ENCODE measurements at regions not wholly inside any gene's neighbourhood (a gene's known extent, or its start where the extent isn't known, plus 50 kb on each side); places are given as distances from the start of the nearest gene placed in this dataset.

DNA sequence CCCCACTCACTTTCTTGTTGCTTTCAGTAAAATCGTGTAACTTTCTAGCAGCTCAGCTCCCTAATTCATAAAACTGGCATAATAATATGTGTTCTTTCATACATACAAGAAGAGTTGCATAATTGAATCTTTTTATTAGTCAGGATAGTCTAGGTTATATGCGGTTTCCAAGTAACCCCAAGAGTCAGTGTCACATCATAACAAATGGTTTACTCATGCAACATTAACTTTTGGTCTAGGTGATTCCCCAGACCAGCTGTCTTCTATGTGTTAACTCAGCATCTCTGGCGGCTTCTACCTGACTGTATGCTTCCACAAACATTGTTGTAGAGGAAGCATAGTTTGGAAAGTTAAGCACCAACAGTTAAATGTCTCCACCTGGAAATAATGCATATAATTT, 1000.4 kb downstream of the CDH11 start:
- no peak for TF ChIP-seq POLR2A (IDR thresholded peaks at IDR 0.05)
- TF ChIP-seq, protein P1, sequence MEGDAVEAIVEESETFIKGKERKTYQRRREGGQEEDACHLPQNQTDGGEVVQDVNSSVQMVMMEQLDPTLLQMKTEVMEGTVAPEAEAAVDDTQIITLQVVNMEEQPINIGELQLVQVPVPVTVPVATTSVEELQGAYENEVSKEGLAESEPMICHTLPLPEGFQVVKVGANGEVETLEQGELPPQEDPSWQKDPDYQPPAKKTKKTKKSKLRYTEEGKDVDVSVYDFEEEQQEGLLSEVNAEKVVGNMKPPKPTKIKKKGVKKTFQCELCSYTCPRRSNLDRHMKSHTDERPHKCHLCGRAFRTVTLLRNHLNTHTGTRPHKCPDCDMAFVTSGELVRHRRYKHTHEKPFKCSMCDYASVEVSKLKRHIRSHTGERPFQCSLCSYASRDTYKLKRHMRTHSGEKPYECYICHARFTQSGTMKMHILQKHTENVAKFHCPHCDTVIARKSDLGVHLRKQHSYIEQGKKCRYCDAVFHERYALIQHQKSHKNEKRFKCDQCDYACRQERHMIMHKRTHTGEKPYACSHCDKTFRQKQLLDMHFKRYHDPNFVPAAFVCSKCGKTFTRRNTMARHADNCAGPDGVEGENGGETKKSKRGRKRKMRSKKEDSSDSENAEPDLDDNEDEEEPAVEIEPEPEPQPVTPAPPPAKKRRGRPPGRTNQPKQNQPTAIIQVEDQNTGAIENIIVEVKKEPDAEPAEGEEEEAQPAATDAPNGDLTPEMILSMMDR (IDR thresholded peaks at IDR 0.05) = no peak

Measured in stomach (tissue), 4 donors.